ENCODE measurements at regions not wholly inside any gene's neighbourhood (a gene's known extent, or its start where the extent isn't known, plus 50 kb on each side); places are given as distances from the start of the nearest gene placed in this dataset.

GRCh38 chr2:38442643-38443541 lies 65.8 kb upstream of the ATL2 start:
- peaks cover 58 to 77% of the 10 kb centered on the region in 2 donors for H3K4me1 ChIP-seq
- H3K36me3 ChIP-seq = no peaks in the 10 kb centered on the region
- no peaks in the 10 kb centered on the region for H3K27me3 ChIP-seq
- H3K4me3 ChIP-seq (replicated peaks in 1 of 3) = no peak overlapping the region
- no peaks in the 10 kb centered on the region for H3K9me3 ChIP-seq
- DNase-seq = peak; percentile 63
- intact Hi-C loops (cut with DNase I) = no loop called here
- WGBS, 2 donors = 25 to 26% methylated on average over 8 of the region's 8 CpGs
- H3K27ac ChIP-seq = peak overlapping the region; percentile 60 to 84 (median 77)
- peak in 1 of 2 donors; percentile 18 for TF ChIP-seq POLR2A (IDR thresholded peaks at IDR 0.05)
- no peak for TF ChIP-seq CTCF (IDR thresholded peaks at IDR 0.05)

- DNase-seq = peak; percentile 56 to 60
- Histone ChIP-seq H3K4me3 (replicated peaks in 1 of 3) (no peak overlapping the region), H3K27ac (peak overlapping the region; percentile 72 to 84 (median 77)), H3K4me1 (peaks cover 58 to 72% of the 10 kb centered on the region in 2 donors), H3K9me3 (no peaks in the 10 kb centered on the region), H3K36me3 (no peaks in the 10 kb centered on the region), H3K27me3 (no peaks in the 10 kb centered on the region)
- TF ChIP-seq CTCF (IDR thresholded peaks at IDR 0.05) (no peak), POLR2A (IDR thresholded peaks at IDR 0.05) (no peak)
- 40 to 49% methylated on average over 7 of the region's 7 CpGs for WGBS, 2 donors
- intact Hi-C loops (cut with DNase I) = no loop called here
Observed at GRCh38 chr2:38441346-38441745, 64.3 kb upstream of the ATL2 start.

- TF ChIP-seq POLR2A (IDR thresholded peaks at IDR 0.05) (no peak), CTCF (IDR thresholded peaks at IDR 0.05) (peak in 1 of 6 experiments; percentile 12)
- 37 to 48% methylated on average over 5 of the region's 5 CpGs for WGBS, 2 donors
- Histone ChIP-seq H3K4me3 (replicated peaks in 1 of 3) (no peak overlapping the region), H3K27me3 (no peaks in the 10 kb centered on the region), H3K36me3 (no peaks in the 10 kb centered on the region), H3K4me1 (peaks cover 61 to 78% of the 10 kb centered on the region in 2 donors), H3K9me3 (no peaks in the 10 kb centered on the region), H3K27ac (peak overlapping the region; percentile 72 to 84 (median 77))
- peak; percentile 61 to 62 for DNase-seq
- intact Hi-C loops (cut with DNase I) = no loop called here
Observed at GRCh38 chr2:38440655-38441054, 63.6 kb upstream of the ATL2 start.

GRCh38 chr2:38439863-38440262 lies 62.8 kb upstream of the ATL2 start:
- TF ChIP-seq CTCF (IDR thresholded peaks at IDR 0.05) = no peak
- TF ChIP-seq POLR2A (IDR thresholded peaks at IDR 0.05) = no peak

More at GRCh38 chr2:38439863-38440262, 62.8 kb upstream of the ATL2 start:
- intact Hi-C loops (cut with DNase I) = no loop called here
- DNase-seq = no peak
- no peaks in the 10 kb centered on the region for H3K27me3 ChIP-seq
- H3K36me3 ChIP-seq = no peaks in the 10 kb centered on the region
- peak overlapping the region; percentile 72 to 77 (median 72) for H3K27ac ChIP-seq
- no peaks in the 10 kb centered on the region for H3K9me3 ChIP-seq
- 49 to 51% methylated on average over 3 of the region's 3 CpGs for WGBS, 2 donors
- H3K4me3 ChIP-seq (replicated peaks in 1 of 3) = no peak overlapping the region
- H3K4me1 ChIP-seq = peaks cover 61 to 83% of the 10 kb centered on the region in 2 donors

Data from thyroid gland (tissue), 4 donors.